Prostate gland (tissue), 2 donors: ENCODE measurements at regions not wholly inside any gene's neighbourhood (a gene's known extent, or its start where the extent isn't known, plus 50 kb on each side); places are given as distances from the start of the nearest gene placed in this dataset.

Experiments
- POLR2A ChIP-seq: fragments of 450-650 bp; IDR thresholded peaks from one replicate; pipeline ENCODE4 v1.6.1; 2016; ENCODE audit warnings: antibody characterized with exemption, mild to moderate bottlenecking
- TF ChIP-seq, protein P1 (sequence below), 4 experiments: fragments of 200-600 bp in 2 of 4; fragments of 450-650 bp in 2 of 4; sonication (generic) in 2 of 4; IDR thresholded peaks; 1 replicate in 3 of 4; 2 replicates in 1 of 4; pipeline ENCODE4 v1.5.1; 2016 to 2019; ENCODE audit warnings: antibody characterized with exemption in 4 of 4, mild to moderate bottlenecking in 2 of 4, moderate library complexity in 2 of 4

DNA sequence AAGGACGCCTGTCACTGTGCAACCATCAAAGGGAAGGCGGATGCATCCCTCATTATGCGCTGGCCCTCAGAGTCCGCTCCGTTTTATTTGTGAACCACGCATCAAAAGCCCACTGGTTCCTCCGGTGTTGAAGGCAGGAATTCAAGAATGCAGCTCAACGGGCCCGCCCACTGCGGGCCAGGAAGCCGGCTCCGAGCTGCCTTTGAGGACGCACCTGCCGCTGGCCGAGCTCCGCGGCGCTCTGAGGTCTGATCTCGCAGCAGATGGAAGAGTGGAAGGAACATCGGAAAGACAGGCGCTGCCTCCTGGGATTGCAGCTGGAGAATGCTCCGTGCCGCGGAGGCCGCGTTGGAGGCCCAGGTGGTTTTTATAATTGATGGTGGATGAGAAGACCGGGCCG lies 56.9 kb upstream of the ADGRA1 start:
- no peak for TF ChIP-seq POLR2A
- TF ChIP-seq, protein P1, sequence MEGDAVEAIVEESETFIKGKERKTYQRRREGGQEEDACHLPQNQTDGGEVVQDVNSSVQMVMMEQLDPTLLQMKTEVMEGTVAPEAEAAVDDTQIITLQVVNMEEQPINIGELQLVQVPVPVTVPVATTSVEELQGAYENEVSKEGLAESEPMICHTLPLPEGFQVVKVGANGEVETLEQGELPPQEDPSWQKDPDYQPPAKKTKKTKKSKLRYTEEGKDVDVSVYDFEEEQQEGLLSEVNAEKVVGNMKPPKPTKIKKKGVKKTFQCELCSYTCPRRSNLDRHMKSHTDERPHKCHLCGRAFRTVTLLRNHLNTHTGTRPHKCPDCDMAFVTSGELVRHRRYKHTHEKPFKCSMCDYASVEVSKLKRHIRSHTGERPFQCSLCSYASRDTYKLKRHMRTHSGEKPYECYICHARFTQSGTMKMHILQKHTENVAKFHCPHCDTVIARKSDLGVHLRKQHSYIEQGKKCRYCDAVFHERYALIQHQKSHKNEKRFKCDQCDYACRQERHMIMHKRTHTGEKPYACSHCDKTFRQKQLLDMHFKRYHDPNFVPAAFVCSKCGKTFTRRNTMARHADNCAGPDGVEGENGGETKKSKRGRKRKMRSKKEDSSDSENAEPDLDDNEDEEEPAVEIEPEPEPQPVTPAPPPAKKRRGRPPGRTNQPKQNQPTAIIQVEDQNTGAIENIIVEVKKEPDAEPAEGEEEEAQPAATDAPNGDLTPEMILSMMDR (IDR thresholded peaks at IDR 0.05): no peak
